Hypothalamus (tissue), 51 donors: ENCODE measurements at regions not wholly inside any gene's neighbourhood (a gene's known extent, or its start where the extent isn't known, plus 50 kb on each side); places are given as distances from the start of the nearest gene placed in this dataset.
A peak's percentile ranks its signal among the peaks of the same experiment; 100 is the strongest.

ENCODE experiments used
- DNase-seq, 51 donors: peaks; one replicate each; lab custom pipeline; 2025; lab: John Stamatoyannopoulos, UW

DNA sequence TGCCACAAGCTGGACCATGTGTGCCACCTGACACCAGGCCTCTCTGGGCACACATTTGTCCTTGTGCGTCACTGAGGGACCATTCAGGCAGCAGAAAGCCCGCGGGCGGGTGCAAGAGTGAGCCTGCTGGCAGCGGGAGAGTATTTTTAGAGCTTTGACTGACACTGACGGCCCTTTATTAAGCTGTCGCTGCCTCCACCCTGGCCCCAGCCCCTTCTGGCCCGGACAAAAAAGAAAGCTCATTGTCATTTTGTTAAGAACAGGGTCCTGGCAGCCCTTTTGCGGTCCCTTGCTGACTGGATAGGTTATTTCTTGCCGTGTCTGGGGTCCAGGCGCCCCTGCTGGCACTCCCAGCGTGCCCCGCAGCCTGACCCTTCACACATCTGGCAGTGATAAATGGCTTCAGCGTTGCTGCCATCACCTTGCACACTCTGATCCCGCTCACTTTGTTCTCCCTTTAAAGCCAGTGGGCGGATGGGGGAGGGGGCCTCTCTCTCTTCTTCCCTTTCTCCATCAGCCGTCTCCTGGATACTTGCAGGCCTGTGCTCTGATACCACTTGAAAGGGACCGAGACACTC lies 78.4 kb upstream of the NKD1 start:
- DNase-seq: peak in 31 of 51 donors; percentile 9 to 71 (median 29)

DNA sequence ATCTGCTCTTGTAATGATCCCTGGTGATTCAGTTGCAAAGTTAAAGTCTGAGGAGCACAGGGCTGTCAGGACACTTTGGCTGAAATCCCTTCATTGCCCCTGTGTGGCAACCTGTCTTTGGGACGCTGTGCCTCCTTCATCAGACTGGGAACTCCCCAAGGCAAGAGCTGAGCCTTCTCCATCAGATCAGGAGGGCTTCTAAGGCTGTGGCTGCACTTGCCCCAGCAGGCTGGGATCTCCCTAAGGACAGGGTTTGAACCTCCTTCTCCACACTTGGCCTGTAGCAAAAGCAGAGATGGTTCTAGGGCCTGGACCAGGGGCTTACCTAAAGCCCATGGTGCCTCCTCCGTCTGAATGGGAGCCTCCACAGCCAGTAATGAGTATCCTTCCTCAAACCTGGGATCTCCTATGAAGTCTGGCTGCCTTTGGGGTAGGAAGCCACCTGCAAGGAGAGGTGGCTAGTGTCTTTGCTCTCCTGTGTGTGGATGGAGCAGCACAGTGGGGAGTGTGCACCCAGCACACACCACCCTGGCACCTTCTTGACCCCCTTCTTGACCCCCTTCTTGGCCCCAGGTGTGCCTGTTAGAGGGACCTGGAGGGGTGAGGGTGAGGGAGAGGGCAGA lies 79.0 kb upstream of the NKD1 start:
- DNase-seq: no peak

DNA sequence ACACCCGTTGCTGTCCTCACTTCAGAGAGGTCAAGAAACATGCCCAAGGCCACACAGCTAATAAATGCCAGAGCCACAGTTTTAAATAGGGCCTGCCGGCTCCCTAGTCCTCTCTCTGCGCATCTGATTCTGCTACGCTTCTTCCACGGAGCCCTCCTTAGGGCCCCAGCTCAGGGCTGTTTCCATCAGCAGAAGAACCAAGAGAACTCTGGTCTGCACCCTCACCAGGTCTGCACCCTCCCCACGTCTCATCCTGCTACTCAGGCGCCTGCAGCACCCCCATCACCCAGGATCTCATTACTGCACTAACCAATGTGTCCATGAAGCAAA lies 79.5 kb upstream of the NKD1 start:
- DNase-seq: no peak

DNA sequence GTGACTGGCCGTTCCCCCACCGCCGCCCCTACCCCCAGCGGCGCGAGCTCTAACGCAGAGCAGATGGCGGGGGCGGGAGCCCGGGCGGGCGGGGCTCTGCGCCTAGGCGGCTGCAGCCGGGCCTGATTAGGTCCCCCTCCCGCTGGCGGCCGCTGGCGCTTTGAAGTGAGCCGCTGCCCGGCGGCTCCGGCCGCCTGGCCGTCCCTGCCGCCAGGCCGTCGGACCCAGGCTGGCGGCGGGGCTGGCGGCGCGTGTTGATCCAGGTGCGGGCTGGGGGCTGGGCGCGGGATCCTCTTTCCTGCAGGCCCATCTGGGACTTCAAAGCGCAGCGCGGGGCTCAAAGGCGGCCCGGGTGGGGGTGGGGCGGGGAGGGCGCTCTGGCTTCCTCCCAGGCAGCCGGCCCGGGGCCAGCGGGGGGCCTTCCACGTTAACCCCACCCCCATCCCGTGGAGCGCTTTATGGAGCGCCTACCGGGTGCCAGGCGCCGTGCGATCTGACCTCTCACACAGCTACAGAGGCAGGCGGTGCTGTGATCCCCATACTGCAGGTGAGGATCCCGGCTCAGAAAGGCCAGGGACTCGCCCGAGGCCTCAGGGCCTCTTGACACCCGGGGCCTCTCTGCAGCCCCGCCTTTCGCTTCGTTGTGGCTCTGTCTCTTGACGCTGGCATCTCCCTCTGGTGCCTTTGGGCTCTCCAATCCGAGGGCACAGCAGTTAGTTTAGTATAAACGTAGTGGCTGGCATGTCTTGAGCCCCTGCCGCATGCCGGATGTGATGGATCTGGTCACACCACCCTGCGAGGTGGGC lies 80.0 kb upstream of the NKD1 start:
- peak in 25 of 51 donors; percentile 7 to 74 (median 29) for DNase-seq

DNA sequence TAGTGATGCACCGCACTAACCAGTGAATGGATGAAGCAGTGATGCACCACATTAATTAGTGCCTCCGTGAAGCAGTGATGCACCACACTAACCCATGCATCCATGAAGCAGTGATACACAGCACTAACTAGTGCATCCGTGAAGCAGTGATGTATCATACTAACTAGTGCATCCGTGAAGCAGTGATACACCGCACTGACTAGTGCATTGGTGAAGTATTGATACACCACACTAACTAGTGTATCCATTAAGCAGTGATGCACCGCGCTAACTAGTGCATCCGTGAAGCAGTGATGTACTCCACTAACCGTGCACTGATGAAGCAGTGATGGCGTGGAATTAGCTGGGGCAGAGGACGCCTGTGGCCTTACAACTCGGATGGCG lies 80.6 kb upstream of the NKD1 start:
- DNase-seq: peak in 1 of 51 donors; percentile 42

DNA sequence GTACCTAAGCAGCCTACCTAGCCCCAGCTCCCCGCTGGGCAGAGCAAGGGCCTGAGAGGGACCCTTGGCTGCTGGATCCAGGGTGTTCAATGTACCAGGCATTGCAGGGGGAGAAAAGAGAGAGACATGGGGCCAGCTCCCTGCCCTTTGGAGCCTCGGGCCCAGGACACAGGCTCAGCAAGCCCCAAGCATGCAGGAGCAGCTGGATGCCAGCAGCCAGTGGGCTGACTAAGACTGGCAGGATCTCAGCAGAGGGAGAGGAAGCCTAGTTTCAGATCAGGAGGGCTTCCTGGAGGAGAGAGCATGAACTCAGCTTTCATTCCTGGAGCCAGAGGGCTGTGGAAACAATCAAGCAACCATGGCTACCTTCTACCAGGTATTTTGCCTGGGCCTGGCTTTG lies 82.0 kb upstream of the NKD1 start:
- no peak for DNase-seq

DNA sequence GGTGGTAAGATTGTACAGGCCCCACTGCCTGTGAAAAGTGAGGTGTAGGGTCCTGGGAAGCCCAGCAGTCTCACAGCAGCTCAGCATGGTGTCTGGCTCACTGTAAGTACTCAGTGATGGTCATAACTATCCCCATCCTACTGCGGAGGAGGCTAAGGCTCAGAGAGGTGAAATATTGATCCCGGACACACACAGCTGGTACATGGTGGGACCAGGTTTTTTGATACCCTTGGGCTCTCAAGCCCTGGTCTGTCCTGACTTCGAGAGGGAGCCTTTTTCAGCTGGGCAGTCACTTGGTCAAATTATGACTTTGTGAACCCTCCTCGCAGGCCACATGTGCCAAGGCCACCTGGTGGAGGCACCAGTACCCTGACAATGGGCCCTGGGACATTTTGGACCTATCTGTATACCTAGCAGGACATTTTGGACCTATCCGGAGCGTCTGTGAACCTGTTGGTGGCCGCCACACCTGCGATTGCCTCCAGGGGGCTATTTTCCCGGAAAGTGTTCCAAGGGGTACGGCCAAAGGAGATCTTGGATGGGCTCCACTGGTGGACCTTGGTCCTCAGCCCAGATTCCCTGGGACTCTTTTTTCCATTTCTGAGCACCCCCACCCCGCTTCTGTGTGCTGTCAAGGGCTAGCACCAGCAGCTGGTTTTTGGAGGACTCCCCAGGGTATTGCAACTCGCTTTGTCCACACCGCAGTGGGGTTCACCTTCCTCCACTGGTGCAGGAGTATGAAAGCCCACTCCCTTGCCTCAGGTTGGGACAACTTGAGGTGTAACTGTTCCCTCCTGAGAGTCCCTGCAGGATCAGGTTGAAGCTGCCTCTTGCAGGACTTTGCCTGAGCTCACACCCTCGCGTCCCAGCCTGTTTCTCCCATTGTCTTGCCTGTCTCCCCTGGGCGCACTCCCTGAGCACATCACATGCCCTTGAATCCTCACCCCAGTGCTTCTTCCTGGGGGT lies 83.6 kb upstream of the NKD1 start:
- no peak for DNase-seq

DNA sequence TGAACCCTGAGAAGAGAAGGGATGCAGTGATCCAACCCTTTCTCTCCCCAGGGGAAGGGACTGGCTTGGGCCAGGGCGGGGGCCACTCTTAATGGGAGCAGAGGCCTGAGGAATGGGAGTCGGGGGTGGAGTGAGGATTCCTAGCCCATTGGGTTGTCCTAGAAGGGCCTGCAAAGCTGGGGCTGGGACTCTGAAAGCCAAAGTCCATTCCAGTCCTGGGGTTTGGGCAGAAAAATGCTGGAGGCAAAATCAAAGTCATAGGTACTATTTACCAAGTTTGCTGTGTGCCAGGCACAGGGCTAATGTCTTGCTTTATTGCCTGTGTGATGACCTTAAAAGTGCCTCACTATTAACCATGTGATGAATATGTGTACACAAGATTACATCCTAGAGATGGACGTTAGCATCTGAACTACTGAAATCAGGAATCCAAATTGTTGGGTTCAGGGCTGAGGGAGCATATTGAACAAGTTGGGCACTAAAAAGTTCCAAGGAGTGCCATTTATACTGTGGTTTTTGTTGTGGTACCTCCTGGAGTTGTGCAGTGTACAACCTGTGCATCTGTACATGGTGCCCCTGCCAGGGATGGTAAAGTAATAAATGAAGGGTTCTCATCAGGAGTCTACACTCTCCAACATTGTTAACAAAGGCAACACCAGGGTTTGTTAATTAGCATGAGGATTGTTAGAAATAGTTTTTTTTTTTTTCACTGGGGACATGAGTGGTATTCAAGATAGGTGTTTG lies 84.4 kb upstream of the NKD1 start:
- no peak for DNase-seq

DNA sequence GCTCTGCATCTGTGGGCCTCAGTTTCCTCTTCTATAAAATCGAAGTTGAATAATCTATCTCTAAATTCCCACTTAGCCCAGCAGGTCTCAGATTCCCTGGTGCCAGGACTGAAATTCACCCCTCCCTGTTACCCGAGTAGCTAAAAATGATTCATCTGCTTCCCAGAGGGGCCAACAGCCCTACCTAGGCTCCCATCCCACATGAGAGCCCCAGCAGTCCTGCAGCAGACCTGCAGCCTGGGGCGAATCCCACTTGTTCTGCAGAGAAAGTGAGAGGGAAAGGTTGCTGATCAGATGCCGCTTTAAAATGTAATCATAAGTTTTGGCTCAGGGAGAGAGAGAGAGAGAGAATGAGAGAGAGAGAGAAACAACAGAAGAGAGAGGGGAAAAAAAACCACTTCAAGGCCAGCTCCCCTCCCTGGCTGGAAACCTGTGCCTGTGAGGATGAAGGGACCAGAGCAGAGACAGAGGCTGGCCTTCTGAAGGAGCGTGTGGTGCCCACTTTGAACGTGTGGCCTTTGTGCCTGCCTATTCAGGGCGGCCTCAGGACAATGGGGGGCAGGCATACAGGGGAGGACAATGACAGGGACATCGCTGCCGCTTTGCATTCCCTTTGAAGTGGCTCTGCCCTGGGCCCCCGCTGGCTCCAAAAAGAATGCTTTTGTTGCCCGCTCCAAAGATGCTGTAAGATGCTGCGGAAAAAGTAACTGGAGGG lies 85.2 kb upstream of the NKD1 start:
- DNase-seq: no peak

DNA sequence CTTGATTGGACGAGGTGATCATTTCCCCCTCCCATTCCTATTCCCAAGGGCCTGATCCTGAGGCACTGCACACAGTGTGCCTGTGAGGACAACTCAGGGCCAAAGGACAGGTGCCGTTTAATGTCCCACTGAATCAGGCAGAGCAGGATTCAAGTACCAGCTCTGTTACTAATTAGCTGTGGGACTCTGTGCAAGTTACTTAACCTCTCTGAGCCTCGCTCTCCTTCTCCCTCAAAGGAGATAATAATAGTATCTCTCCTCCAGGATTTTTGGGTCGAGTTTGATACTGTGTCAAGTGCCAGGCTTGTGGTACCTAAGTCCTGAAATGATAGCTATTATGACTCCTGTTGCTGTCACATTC lies 86.8 kb upstream of the NKD1 start:
- no peak for DNase-seq

DNA sequence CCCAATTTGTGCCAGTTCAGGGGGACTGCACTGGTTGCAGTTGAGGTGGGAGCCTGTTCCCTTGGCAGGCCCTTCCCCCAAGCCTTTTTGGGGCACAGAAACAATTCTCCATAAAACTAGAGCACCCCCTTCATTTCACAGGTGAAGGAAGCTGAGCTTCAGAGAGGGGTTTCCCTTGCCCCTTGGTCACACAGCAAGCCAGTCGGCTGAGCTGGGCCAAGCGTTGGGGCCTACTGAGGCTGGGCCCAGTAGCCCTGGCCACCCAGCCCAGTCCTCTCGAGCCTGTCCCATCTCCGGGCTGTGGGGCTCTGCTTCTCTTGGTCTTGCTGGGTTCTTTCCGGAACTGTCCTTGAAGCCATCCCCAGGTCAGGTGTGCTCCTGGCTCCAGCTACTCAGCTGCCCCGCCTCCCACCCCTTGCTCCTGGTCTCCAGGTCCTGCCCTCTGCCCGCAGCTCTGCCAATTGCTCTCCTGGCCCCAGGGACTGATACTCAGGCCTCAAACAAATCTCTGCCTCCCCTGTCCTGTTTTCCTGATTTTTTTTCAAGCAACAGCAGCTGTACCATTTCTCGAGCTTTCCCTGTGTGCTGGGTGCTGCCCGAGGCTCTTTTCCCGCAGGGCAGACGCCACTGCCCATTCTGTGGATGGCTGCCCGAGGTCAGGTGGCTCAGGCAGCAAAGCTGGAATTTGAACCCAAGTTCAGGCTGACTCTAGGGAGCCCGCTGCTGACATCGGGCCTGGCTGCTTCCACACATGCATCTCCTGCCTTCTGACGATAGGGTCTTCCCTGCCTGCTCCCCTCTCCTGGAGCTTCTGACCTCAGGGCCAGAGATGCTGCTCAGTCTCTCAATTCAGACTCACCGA lies 87.4 kb upstream of the NKD1 start:
- no peak for DNase-seq

DNA sequence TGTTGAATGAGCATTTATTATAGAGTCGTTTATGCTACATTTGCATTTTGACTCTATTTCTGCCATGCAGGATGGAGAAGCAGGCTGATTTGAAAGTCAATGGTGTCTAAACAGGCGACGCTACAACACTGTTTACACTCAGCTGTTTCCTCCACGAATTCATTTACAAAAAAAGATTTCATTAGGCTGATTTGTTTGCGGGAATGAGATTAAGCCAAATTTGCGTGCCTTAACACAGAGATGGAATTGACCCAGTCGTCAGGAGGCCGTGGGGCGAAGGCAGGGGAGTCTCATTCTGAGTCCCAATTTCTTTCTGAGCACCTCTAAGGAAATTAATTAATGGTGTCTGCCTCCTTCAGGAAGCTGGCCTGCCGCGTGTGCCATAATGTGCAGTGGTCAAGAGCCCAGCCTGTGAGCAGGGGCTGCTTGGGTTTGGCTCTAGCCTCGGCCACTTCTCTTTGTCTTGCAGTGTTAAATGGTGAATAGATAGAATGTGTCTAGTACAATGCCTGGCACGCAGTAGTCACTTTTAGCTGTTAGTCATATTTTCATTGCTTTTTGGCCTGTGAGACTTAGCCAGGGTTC lies 88.6 kb upstream of the NKD1 start:
- DNase-seq: no peak

DNA sequence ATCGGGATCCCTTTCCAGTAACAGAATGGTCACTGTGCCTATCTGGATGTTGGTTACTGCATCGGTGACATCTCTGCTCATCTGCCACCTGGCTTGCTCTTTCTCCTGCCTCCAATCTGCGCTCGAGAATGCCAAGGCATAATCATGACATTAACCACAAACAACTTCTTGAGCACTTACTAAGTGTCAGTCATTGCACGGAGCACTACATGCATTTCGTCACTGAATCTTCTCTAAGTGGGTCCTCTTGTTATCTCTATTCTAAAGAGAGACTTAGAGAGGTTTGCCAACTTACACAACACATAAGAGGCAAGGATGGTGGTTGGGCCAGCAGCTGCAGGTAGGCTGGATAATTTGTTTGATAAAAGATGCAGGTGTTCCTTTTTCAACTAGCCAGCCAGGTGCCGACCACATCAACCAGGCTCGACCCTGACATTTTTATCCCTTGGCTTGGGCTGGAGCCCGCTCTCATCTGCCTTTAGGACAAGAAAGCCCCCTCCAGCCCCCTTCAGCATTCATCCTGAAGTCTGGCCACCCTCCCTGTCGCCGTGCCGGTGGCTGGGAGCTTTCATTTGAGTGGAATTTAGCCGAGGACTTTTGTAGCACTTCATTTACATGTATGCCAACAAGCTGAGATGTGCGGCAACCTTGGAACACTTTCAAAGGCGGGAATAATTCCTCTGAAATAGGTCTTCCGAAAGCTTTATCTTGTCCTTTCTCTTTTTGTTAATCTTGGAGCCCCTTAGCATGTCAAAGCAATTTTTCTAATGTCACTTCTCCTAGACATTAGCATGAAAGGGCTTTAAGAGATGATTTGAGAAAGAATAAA lies 89.3 kb upstream of the NKD1 start:
- no peak for DNase-seq

DNA sequence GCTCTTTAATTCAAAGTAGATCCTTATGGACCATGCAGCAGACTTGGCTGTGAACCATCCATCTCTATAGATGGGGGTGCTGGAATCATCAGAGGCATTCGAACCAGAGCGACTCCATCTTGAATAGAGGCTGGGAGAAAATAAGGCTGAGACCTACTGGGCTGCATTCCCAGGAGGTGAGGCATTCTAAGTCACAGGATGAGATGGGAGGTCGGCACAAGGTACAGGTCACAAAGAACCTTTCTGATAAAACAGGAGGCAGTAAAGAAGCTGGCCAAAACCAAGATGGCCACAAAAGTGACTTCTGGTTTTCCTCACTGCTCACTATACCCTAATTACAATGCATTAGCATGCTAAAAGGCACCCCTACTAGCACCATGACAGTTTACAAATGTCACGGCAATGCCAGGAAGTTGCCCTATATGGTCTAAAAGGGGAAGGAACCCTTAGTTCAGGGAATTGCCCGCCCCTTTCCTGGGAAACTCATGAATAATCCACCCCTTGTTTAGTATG lies 89.2 kb upstream of the BRD7 start:
- no peak for DNase-seq

DNA sequence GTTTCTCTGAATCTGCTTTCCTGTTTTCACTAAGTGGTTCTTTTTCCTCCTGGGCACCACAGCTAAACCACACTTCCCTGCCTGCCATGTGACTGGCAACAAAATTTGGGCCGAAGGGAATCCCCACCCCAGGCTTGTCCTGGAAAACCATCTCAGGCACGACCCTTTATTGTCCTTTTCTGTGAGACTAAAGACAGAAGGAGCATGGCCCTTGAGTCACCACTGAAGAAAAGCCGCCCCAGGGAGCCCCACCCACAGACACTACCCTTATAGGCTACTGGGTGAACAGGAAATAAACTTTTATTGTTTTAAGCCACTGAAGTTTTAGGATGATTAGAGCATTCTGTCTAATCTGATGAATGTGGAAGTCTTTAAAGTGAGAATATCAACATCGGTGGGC lies 88.6 kb upstream of the BRD7 start:
- DNase-seq: no peak

DNA sequence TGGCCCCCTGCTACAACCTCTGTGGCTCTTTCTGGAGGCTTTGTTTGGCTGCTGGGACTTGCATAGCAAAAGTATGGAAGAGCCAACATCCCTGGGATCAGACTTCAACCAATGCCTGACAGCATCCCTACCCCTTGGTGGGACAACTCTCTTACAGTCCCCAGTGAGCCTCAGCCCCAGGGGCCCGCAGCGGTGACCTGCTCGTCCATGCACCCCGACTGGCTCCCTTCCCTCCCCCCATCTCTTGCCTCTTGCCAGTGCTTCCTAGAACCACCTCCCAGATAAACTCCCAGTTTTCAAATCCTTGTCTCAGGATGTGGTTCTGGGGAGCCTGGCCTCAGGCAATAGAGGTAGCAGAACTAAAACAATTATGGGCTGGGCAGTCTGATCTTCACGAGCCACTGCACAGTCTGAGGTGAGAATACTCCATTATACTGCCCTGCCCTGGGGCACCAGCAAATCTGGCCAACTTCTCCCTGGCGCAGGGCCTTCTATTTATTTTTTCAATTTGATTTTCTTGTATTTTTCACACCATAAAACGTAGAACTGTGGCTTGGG lies 86.6 kb upstream of the BRD7 start:
- no peak for DNase-seq

DNA sequence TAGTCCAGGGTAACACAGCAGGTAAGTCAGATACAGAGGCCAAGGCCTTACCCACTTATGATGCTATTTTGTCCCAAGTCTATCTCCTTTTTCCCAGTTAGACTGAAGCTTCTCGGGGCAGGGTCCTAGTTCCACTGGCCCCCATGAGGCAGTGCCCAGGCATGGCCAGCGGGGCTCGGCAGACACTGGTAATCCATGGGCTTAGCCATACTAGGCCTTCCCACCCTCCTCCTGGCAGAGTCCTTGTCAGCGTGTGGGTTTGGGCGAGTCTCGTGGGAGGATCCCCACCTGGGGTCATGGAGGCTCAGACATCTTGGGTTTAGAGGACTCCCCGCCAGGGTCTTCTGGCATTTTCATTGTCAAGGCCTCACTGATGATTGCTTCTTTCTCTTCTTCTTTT lies 84.7 kb upstream of the BRD7 start:
- DNase-seq: no peak
